GM12873 (cell line): ENCODE measurements at regions not wholly inside any gene's neighbourhood (a gene's known extent, or its start where the extent isn't known, plus 50 kb on each side); places are given as distances from the start of the nearest gene placed in this dataset.

Source experiments
- TF ChIP-seq, protein P1 (sequence below): IDR thresholded peaks from 2 replicates; pipeline ENCODE4 v1.5.1; 2012; ENCODE audit warnings: low read depth, mild to moderate bottlenecking, moderate library complexity, low read length, control low read depth; ENCODE audit not compliant: insufficient read depth; ENCODE audit errors: missing control alignments

DNA sequence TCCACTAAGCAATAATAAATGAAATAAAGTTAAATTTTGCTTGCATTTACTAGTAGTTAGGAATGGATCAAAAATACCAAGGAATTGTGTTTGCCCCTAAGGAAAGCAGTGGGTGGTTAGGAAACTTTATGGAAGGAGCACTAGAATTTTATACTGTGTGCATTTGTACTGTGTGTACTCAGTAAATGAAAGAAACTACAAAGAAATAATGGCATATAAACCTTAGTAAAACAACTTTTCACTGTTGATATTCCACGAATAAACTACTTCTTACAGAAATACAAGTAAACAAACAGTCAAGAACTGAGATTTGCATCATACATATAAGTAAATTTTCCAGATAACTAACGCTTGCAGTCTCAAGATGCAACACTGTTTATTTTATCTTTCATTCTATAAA is 103.7 kb upstream of the PARP8 start:
- TF ChIP-seq, protein P1, sequence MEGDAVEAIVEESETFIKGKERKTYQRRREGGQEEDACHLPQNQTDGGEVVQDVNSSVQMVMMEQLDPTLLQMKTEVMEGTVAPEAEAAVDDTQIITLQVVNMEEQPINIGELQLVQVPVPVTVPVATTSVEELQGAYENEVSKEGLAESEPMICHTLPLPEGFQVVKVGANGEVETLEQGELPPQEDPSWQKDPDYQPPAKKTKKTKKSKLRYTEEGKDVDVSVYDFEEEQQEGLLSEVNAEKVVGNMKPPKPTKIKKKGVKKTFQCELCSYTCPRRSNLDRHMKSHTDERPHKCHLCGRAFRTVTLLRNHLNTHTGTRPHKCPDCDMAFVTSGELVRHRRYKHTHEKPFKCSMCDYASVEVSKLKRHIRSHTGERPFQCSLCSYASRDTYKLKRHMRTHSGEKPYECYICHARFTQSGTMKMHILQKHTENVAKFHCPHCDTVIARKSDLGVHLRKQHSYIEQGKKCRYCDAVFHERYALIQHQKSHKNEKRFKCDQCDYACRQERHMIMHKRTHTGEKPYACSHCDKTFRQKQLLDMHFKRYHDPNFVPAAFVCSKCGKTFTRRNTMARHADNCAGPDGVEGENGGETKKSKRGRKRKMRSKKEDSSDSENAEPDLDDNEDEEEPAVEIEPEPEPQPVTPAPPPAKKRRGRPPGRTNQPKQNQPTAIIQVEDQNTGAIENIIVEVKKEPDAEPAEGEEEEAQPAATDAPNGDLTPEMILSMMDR: no peak

DNA sequence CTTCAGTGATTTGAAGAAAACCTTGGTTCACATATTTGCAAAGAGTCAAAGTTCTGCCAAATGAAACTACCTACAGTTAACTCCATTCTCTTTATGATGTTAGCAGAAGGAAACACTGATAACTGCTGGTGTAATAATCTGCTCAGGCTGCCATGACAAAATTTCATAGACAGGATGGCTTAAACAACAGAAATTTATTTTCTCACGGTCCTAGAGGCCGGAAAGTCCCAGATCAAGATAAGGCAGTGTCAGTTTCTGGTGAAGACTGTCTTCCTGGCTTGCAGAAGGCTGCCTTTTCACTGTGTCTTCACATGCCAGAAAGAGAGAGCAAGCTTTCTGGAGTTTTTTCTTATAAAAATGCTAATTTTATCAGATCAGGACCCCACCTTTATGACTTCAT is 102.4 kb upstream of the PARP8 start:
- TF ChIP-seq, protein P1: no peak

DNA sequence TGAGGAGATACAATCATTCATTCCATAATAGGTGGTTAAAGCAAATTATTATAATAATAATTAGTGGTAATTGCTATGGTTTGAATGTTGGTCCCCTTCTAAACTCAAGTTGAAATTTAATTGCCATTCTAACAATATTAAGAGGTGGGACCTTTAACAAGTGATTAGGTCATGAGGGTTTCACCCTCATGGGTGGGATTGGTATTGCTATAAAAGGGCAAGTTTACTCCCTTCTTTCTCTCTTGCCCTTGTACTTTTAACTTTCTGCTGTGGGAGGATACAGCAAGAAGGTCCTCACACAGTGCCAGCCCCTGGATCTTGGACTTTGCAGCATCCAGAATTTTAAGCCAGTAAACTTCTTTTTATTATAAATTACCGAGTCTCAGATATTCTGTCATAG is 101.9 kb upstream of the PARP8 start:
- TF ChIP-seq, protein P1: no peak

DNA sequence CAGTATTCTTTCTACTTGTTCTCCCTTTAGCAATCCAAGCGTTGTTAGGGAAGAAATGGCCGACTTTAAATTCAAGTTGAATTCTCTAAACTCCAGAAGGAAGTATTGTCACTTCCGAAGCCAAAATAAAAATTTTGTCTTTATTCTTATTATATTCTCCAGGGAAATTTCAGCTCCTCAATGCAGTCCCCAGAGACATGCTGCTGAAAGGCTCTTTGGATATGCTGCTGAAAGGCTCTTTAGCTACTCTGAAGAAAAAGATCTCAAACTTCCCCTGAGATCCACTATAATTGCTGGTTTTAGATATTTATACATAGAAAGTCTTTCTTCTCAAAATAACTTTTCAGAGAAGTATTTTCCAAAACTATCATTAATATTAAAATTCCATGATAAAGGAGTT is 92.3 kb upstream of the PARP8 start:
- TF ChIP-seq, protein P1: no peak

DNA sequence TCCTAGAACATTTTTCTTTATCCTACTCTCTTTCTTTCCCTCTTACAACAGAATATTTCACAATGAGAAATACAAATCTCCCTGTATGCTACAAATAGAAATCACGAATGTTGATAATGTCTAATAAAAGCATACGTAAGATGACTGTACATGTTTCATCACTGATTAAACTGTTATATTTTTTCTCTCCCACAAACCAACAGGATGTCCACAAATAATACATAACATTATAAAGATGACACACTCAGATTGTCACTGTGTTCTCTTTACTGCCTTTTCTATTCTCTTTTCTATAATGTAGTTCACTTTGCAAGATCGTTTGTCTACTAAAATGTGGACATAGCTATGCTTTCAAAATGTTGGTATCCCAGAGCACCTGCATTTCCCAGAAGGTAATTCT is 90.7 kb upstream of the PARP8 start:
- TF ChIP-seq, protein P1: no peak

DNA sequence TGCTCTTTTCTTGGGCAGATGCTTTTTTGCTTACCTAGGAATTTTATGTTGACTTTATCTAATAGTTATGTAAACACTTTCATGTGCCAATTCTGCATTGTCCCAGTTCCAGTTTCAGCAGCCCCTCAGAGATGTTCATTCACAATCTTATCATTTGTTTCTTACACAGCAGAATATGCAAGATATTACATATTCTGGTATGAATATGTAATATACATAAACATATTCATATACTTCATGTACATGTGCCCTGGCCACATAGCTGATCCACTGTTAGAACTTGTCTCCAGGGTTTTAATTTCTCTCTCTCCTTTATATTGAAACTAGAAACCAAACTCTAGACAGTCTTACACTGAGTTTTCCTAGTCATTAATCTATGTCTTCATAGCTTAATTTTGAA is 90.2 kb upstream of the PARP8 start:
- TF ChIP-seq, protein P1: no peak

DNA sequence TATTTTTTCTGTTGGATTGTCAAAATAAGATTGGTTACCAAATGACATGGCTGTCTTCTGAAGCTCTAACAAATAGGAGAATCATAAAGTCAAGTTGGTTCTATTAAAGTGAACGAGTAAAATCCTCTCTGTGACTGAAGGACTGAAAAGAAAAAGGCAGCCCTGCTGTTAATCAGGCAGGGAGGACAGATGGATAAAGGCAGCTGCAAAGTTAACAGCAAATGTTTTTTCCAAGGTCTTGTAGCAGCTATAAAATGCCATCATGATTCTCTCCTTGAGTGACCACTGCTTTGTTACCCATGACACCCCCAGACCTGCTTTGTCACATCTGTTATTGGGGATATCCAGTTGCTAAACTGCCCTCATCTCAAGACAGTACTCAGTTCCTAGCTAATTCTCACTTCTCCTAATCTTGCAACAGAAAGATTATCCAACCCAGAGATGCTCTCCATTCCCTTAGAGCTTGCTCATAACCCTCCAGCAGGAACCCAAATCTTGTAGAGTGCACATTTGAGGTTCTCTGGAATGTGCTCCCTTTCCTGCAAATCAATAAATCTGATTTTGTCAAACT is 89.7 kb upstream of the PARP8 start:
- TF ChIP-seq, protein P1: no peak
